ENCODE measurements at regions not wholly inside any gene's neighbourhood (a gene's known extent, or its start where the extent isn't known, plus 50 kb on each side); places are given as distances from the start of the nearest gene placed in this dataset.

DNA sequence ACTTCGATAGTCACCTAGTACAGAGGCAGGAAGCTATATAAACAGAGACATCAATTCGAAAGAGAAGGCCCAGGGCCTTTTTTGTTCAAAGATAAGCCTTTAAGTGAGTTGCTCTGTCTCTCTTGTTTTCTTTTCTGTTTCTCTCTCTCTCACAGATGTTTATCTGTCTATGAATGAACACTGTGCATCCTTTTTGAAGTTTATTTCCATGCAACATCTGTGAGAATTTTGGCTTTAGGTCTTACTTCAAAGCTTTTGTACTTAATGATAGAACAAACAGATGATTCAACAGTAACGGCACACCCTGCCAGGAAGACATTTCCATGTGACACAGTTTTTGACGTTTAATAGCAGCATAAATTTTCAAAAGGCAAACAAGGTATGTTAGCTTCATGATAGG, 1413.1 kb upstream of the CDH6 start:
- Histone ChIP-seq H3K36me3 (ENCODE audit: control insufficient read depth in 2 of 4, insufficient read depth in 4 of 4, low read length in 3 of 4) (no peaks in the 10 kb centered on the region), H3K27ac (ENCODE audit: low read depth, low read length) (no peak overlapping the region), H3K4me2 (ENCODE audit: insufficient read depth in 1 of 2, low read depth in 2 of 2, low read length in 2 of 2) (no peak overlapping the region), H3K18ac (ENCODE audit: extremely low read depth, low read length) (no peak overlapping the region), H4K91ac (replicated peaks; ENCODE audit: insufficient read length, low read length) (no peak overlapping the region), H3K14ac (ENCODE audit: insufficient read length) (no peak overlapping the region), H3K4me1 (replicated peaks in 1 of 4; ENCODE audit: control insufficient read depth in 3 of 4, insufficient read depth in 4 of 4, low read length in 3 of 4) (no peaks in the 10 kb centered on the region), H3K79me2 (ENCODE audit: control insufficient read depth in 1 of 2, insufficient read depth in 2 of 2, low read length in 2 of 2) (no peaks in the 10 kb centered on the region), H2AK5ac (ENCODE audit: low read depth, low read length) (no peak overlapping the region), H4K5ac (ENCODE audit: insufficient read length, low read depth, low read length) (no peak overlapping the region), H3K23me2 (ENCODE audit: low read depth, low read length) (no peaks in the 10 kb centered on the region), H3K27me3 (replicated peaks in 1 of 4; ENCODE audit: control insufficient read depth in 3 of 4, extremely low read depth in 1 of 4, insufficient read depth in 3 of 4, low read length in 3 of 4) (no peaks in the 10 kb centered on the region), H2BK120ac (replicated peaks; ENCODE audit: low read depth, low read length) (no peak overlapping the region), H3K23ac (ENCODE audit: insufficient read length) (no peak overlapping the region), H2BK20ac (ENCODE audit: low read length) (no peak overlapping the region), H2BK5ac (ENCODE audit: low read depth, low read length) (no peak overlapping the region), H3K79me1 (ENCODE audit: low read depth, low read length) (no peaks in the 10 kb centered on the region), H4K20me1 (replicated peaks in 1 of 2; ENCODE audit: control insufficient read depth in 1 of 2, insufficient read depth in 2 of 2, low read length in 2 of 2) (no peaks in the 10 kb centered on the region), H2BK15ac (ENCODE audit: low read length) (no peak overlapping the region), H3K9ac (replicated peaks in 1 of 4; ENCODE audit: extremely low read depth in 1 of 4, low read depth in 3 of 4, low read length in 3 of 4) (no peak overlapping the region), H3K56ac (replicated peaks; ENCODE audit: insufficient read length, low read depth, low read length) (no peak overlapping the region), H3K9me3 (ENCODE audit: insufficient read depth in 2 of 2, low read depth in 1 of 2, low read length in 1 of 2) (no peaks in the 10 kb centered on the region), H2AFZ (ENCODE audit: low read length) (no peak overlapping the region; the same call in 1 of the 2 replicates), H2BK12ac (ENCODE audit: low read depth, low read length) (no peak overlapping the region), H4K8ac (ENCODE audit: extremely low read depth, insufficient read depth, low read length) (no peak overlapping the region), H3K4me3 (ENCODE audit: extremely low read depth in 1 of 4, insufficient read depth in 2 of 4, low read depth in 3 of 4, low read length in 4 of 4) (no peak overlapping the region), H3K4ac (replicated peaks; ENCODE audit: insufficient read length, low read depth, low read length) (no peak overlapping the region)
- DNase-seq (ENCODE audit: low read depth in 1 of 2, low spot score in 2 of 2), result no peak
- FAIRE-seq, result no peak
- ChIA-PET POLR2A (ENCODE audit: partially characterized antibody) (no interaction called here), CTCF (ENCODE audit: partially characterized antibody) (no interaction called here)
- 94% methylated on average over 4 of the region's 4 CpGs; no CpG with 5 or more reads in 1 of the 2 experiments for WGBS, 2 experiments (ENCODE audit: extremely low coverage in 1 of 2, insufficient coverage in 1 of 2, insufficient read length in 1 of 2, insufficient replicate concordance in 2 of 2, low coverage in 1 of 2, low lambda C conversion rate in 2 of 2, missing lambda C conversion rate in 1 of 2)
- no peak for TF ChIP-seq PHF8 (conservative IDR thresholded peaks at IDR 0.05; ENCODE audit: low read depth, low read length)
- TF ChIP-seq POU5F1 (IDR thresholded peaks at IDR 0.05; ENCODE audit: low read depth, low read length), result no peak
- TF ChIP-seq FOSL1 (IDR thresholded peaks at IDR 0.05; ENCODE audit: insufficient read depth, low read depth, low read length), result no peak

All from H1 (cell line).